DND-41 (cell line): ENCODE measurements at regions not wholly inside any gene's neighbourhood (a gene's known extent, or its start where the extent isn't known, plus 50 kb on each side); places are given as distances from the start of the nearest gene placed in this dataset.

Source experiments
- ATAC-seq: fragments of 200-7000 bp; cut with Tn5 transposase; 3 replicates; pipeline ENCODE4 v1.9.1; 2021; ENCODE audit warnings: low read depth; ENCODE audit not compliant: insufficient read depth
- DNase-seq: peaks from one replicate; pipeline ENCODE4 v3.0.0-alpha.2; 2020
- H2AFZ ChIP-seq: 2 replicates; pipeline ENCODE4 v1.6.0; 2012; ENCODE audit warnings: low read depth, low read length
- H3K27ac ChIP-seq: 2 replicates; pipeline ENCODE4 v1.5.1; 2012; ENCODE audit warnings: low read length, inconsistent platforms
- H3K27me3 ChIP-seq: fragments of 200-600 bp; sonication (generic); 2 replicates; pipeline ENCODE4 v1.6.0; 2012; ENCODE audit warnings: low read length, mild to moderate bottlenecking, inconsistent platforms; ENCODE audit not compliant: insufficient read depth, poor library complexity
- H3K36me3 ChIP-seq: 2 replicates; pipeline ENCODE4 v1.5.1; 2012; ENCODE audit warnings: low read length, inconsistent platforms; ENCODE audit not compliant: insufficient read depth
- H3K4me1 ChIP-seq: 2 replicates; pipeline ENCODE4 v1.5.1; 2012; ENCODE audit warnings: mild to moderate bottlenecking, low read length; ENCODE audit not compliant: insufficient read depth
- H3K4me2 ChIP-seq: 2 replicates; pipeline ENCODE4 v1.6.0; 2012; ENCODE audit warnings: mild to moderate bottlenecking, moderate library complexity, low read length, inconsistent platforms; ENCODE audit not compliant: insufficient read depth
- H3K4me3 ChIP-seq, 2 experiments: fragments of 200-600 bp in 1 of 2; shearing (Covaris generic) in 1 of 2; 2 replicates each; pipeline ENCODE4 v1.5.1; 2012 to 2016; ENCODE audit warnings: inconsistent platforms in 2 of 2, low read length in 2 of 2, mild to moderate bottlenecking in 2 of 2, low read depth in 1 of 2, moderate library complexity in 1 of 2
- H3K79me2 ChIP-seq: 2 replicates; pipeline ENCODE4 v1.6.0; 2012; ENCODE audit warnings: low read length, inconsistent platforms; ENCODE audit not compliant: insufficient read depth
- H3K9ac ChIP-seq: 2 replicates; pipeline ENCODE4 v1.6.0; 2012; ENCODE audit warnings: low read depth, mild to moderate bottlenecking, inconsistent platforms, low read length, moderate library complexity
- H3K9me3 ChIP-seq: 2 replicates; pipeline ENCODE4 v1.5.1; 2012; ENCODE audit warnings: low read length, moderate library complexity, mild to moderate bottlenecking, inconsistent platforms; ENCODE audit not compliant: insufficient read depth, severe bottlenecking
- H4K20me1 ChIP-seq: 2 replicates; pipeline ENCODE4 v1.6.0; 2012; ENCODE audit warnings: low read length; ENCODE audit not compliant: insufficient read depth
- EZH2 ChIP-seq: IDR thresholded peaks from 3 replicates; pipeline ENCODE4 v1.6.1; 2012; ENCODE audit warnings: borderline replicate concordance, low read depth, mild to moderate bottlenecking, moderate library complexity, low read length, inconsistent platforms; ENCODE audit not compliant: severe bottlenecking
- TF ChIP-seq, protein P1 (sequence below): IDR thresholded peaks from 2 replicates; pipeline ENCODE4 v1.5.1; 2012; ENCODE audit warnings: borderline replicate concordance, low read length, moderate library complexity, mild to moderate bottlenecking; ENCODE audit not compliant: poor library complexity, severe bottlenecking; ENCODE audit errors: extremely low read depth

GRCh38 chr10:64535131-64535867 is 1014.1 kb downstream of the REEP3 start:
- Histone ChIP-seq H3K27ac (no peak overlapping the region), H2AFZ (no peak overlapping the region), H3K4me3 (no peak overlapping the region), H3K9ac (no peak overlapping the region), H3K9me3 (no peaks in the 10 kb centered on the region), H3K27me3 (no peaks in the 10 kb centered on the region), H3K4me1 (no peaks in the 10 kb centered on the region), H4K20me1 (no peaks in the 10 kb centered on the region), H3K4me2 (no peak overlapping the region), H3K79me2 (no peaks in the 10 kb centered on the region), H3K36me3 (no peaks in the 10 kb centered on the region)
- TF ChIP-seq, protein P1, sequence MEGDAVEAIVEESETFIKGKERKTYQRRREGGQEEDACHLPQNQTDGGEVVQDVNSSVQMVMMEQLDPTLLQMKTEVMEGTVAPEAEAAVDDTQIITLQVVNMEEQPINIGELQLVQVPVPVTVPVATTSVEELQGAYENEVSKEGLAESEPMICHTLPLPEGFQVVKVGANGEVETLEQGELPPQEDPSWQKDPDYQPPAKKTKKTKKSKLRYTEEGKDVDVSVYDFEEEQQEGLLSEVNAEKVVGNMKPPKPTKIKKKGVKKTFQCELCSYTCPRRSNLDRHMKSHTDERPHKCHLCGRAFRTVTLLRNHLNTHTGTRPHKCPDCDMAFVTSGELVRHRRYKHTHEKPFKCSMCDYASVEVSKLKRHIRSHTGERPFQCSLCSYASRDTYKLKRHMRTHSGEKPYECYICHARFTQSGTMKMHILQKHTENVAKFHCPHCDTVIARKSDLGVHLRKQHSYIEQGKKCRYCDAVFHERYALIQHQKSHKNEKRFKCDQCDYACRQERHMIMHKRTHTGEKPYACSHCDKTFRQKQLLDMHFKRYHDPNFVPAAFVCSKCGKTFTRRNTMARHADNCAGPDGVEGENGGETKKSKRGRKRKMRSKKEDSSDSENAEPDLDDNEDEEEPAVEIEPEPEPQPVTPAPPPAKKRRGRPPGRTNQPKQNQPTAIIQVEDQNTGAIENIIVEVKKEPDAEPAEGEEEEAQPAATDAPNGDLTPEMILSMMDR: no peak
- TF ChIP-seq EZH2: no peak
- ATAC-seq: no peak
- no peak for DNase-seq

- no peak for ATAC-seq
- Histone ChIP-seq H3K27me3 (no peaks in the 10 kb centered on the region), H3K9ac (no peak overlapping the region), H3K9me3 (no peaks in the 10 kb centered on the region), H3K4me2 (no peak overlapping the region), H3K4me1 (no peaks in the 10 kb centered on the region), H4K20me1 (no peaks in the 10 kb centered on the region), H3K4me3 (no peak overlapping the region), H2AFZ (no peak overlapping the region), H3K36me3 (no peaks in the 10 kb centered on the region), H3K27ac (no peak overlapping the region), H3K79me2 (no peaks in the 10 kb centered on the region)
- TF ChIP-seq EZH2: no peak
- no peak for DNase-seq
These were observed 1015.9 kb downstream of the REEP3 start for GRCh38 chr10:64537112-64537511.

GRCh38 chr10:64537928-64538327 is 1016.7 kb downstream of the REEP3 start:
- H3K4me2 ChIP-seq: no peak overlapping the region
- no peaks in the 10 kb centered on the region for H3K27me3 ChIP-seq
- H3K9ac ChIP-seq: no peak overlapping the region
- H2AFZ ChIP-seq: no peak overlapping the region
- no peak for DNase-seq
- TF ChIP-seq EZH2: no peak
- TF ChIP-seq, protein P1: no peak
- no peaks in the 10 kb centered on the region for H3K79me2 ChIP-seq
- no peak overlapping the region for H3K27ac ChIP-seq
- H3K4me1 ChIP-seq: no peaks in the 10 kb centered on the region
- no peak overlapping the region for H3K4me3 ChIP-seq
- no peaks in the 10 kb centered on the region for H3K36me3 ChIP-seq
- H3K9me3 ChIP-seq: no peaks in the 10 kb centered on the region
- H4K20me1 ChIP-seq: no peaks in the 10 kb centered on the region
- ATAC-seq: no peak

DNA sequence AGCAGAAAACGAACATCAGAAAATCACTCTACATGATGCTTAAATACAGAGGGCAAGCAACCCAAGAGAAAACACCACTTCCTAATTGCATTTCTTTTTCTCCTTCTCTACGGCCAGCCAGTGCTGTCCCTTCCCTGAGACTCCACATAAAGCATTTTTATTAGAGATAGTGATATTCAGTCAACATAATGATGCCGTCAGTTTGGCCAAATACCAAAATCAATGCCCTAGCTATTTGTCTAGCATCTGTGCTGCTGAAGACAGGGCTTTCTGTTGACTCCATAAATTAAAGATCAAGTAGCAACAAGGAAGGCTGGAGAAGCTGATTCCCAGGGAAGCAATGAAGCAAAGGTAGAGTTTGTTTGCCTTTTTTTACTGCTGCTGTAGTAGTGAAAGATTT is 1024.9 kb downstream of the REEP3 start:
- H4K20me1 ChIP-seq: no peaks in the 10 kb centered on the region
- H3K36me3 ChIP-seq: no peaks in the 10 kb centered on the region
- no peak overlapping the region for H3K27ac ChIP-seq
- no peak overlapping the region for H3K4me2 ChIP-seq
- H3K9me3 ChIP-seq: no peaks in the 10 kb centered on the region
- no peaks in the 10 kb centered on the region for H3K79me2 ChIP-seq
- TF ChIP-seq, protein P1: no peak
- no peak for TF ChIP-seq EZH2
- no peaks in the 10 kb centered on the region for H3K4me1 ChIP-seq
- no peaks in the 10 kb centered on the region for H3K27me3 ChIP-seq
- ATAC-seq (no peak), DNase-seq (no peak)
- H3K9ac ChIP-seq: no peak overlapping the region
- no peak overlapping the region for H2AFZ ChIP-seq
- H3K4me3 ChIP-seq: no peak overlapping the region
